Smooth muscle cell (in vitro differentiated cells): ENCODE measurements at regions not wholly inside any gene's neighbourhood (a gene's known extent, or its start where the extent isn't known, plus 50 kb on each side); places are given as distances from the start of the nearest gene placed in this dataset.

Experiments
- DNase-seq: peaks from one replicate; lab custom pipeline; 2025; ENCODE audit not compliant: unreplicated experiment; lab: John Stamatoyannopoulos, UW
- H2AFZ ChIP-seq: fragments of 200-600 bp; sonication (generic); 2 replicates; pipeline ENCODE4 v1.6.0; 2016; ENCODE audit warnings: antibody characterized with exemption, low read depth, mild to moderate bottlenecking
- H3F3A ChIP-seq: fragments of 200-600 bp; sonication (generic); 2 replicates; pipeline ENCODE4 v1.6.0; 2017; ENCODE audit warnings: antibody characterized with exemption, low read depth
- H3K27ac ChIP-seq: fragments of 200-600 bp; sonication (generic); 2 replicates; pipeline ENCODE4 v1.5.1; 2016; ENCODE audit warnings: low read depth, mild to moderate bottlenecking
- H3K27me3 ChIP-seq: fragments of 200-600 bp; sonication (generic); 2 replicates; pipeline ENCODE4 v1.6.1; 2016; ENCODE audit warnings: low read depth, mild to moderate bottlenecking
- H3K36me3 ChIP-seq: fragments of 200-600 bp; sonication (generic); 2 replicates; pipeline ENCODE4 v1.5.1; 2016; ENCODE audit warnings: low read depth
- H3K4me1 ChIP-seq: fragments of 200-600 bp; sonication (generic); 2 replicates; pipeline ENCODE4 v1.5.1; 2016; ENCODE audit warnings: low read depth
- H3K4me2 ChIP-seq: fragments of 200-600 bp; sonication (generic); 2 replicates; pipeline ENCODE4 v1.6.0; 2016; ENCODE audit warnings: mild to moderate bottlenecking
- H3K4me3 ChIP-seq: fragments of 200-600 bp; sonication (generic); 2 replicates; pipeline ENCODE4 v1.5.1; 2016; ENCODE audit warnings: mild to moderate bottlenecking
- H3K79me2 ChIP-seq: fragments of 200-600 bp; sonication (generic); 2 replicates; pipeline ENCODE4 v1.6.0; 2016; ENCODE audit warnings: low read depth, mild to moderate bottlenecking
- H3K9ac ChIP-seq: fragments of 200-600 bp; sonication (generic); 2 replicates; pipeline ENCODE4 v1.6.0; 2016; ENCODE audit warnings: low read depth
- H3K9me3 ChIP-seq: fragments of 200-600 bp; sonication (generic); replicated peaks from 2 replicates; pipeline ENCODE4 v1.5.1; 2016; ENCODE audit warnings: low read depth
- H4K20me1 ChIP-seq: fragments of 200-600 bp; sonication (generic); 2 replicates; pipeline ENCODE4 v1.6.0; 2016; ENCODE audit warnings: low read depth
- WGBS: methylation state at CpG from one replicate; pipeline ENCODE4 v1.1.7; 2016; ENCODE audit warnings: low lambda C conversion rate; 5-methylcytosine and 5-hydroxymethylcytosine counted together
- TF ChIP-seq, protein P1 (sequence below): fragments of 200-600 bp; sonication (generic); IDR thresholded peaks from 2 replicates; pipeline ENCODE4 v1.5.1; 2017; ENCODE audit warnings: borderline replicate concordance, mild to moderate bottlenecking, antibody characterized with exemption; ENCODE audit not compliant: insufficient read depth, poor library complexity, severe bottlenecking

GRCh38 chr2:120406566-120406965, 60.6 kb downstream of the INHBB start:
- no peaks in the 10 kb centered on the region for H3K4me1 ChIP-seq
- H2AFZ ChIP-seq, result no peak overlapping the region
- H3F3A ChIP-seq, result no peaks in the 10 kb centered on the region
- H3K4me3 ChIP-seq, result no peak overlapping the region
- TF ChIP-seq, protein P1, sequence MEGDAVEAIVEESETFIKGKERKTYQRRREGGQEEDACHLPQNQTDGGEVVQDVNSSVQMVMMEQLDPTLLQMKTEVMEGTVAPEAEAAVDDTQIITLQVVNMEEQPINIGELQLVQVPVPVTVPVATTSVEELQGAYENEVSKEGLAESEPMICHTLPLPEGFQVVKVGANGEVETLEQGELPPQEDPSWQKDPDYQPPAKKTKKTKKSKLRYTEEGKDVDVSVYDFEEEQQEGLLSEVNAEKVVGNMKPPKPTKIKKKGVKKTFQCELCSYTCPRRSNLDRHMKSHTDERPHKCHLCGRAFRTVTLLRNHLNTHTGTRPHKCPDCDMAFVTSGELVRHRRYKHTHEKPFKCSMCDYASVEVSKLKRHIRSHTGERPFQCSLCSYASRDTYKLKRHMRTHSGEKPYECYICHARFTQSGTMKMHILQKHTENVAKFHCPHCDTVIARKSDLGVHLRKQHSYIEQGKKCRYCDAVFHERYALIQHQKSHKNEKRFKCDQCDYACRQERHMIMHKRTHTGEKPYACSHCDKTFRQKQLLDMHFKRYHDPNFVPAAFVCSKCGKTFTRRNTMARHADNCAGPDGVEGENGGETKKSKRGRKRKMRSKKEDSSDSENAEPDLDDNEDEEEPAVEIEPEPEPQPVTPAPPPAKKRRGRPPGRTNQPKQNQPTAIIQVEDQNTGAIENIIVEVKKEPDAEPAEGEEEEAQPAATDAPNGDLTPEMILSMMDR, result no peak
- H3K4me2 ChIP-seq, result no peak overlapping the region
- 88% methylated on average over 9 of the region's 9 CpGs for WGBS
- H3K9me3 ChIP-seq, result peaks cover 3% of the 10 kb centered on the region
- no peaks in the 10 kb centered on the region for H3K79me2 ChIP-seq
- H3K27ac ChIP-seq, result no peak overlapping the region
- H3K9ac ChIP-seq, result no peak overlapping the region
- no peaks in the 10 kb centered on the region for H4K20me1 ChIP-seq
- no peak for DNase-seq
- no peaks in the 10 kb centered on the region for H3K36me3 ChIP-seq
- no peaks in the 10 kb centered on the region for H3K27me3 ChIP-seq

- Histone ChIP-seq H3K9ac (no peak overlapping the region), H3K4me2 (no peak overlapping the region), H3K79me2 (no peaks in the 10 kb centered on the region), H3K4me3 (no peak overlapping the region), H4K20me1 (no peaks in the 10 kb centered on the region), H3K36me3 (no peaks in the 10 kb centered on the region), H3K27me3 (no peaks in the 10 kb centered on the region), H3K9me3 (peaks cover 3% of the 10 kb centered on the region), H3K4me1 (no peaks in the 10 kb centered on the region), H3K27ac (no peak overlapping the region), H2AFZ (no peak overlapping the region), H3F3A (no peaks in the 10 kb centered on the region)
- 74% methylated on average over 3 of the region's 3 CpGs for WGBS
- no peak for DNase-seq
- TF ChIP-seq, protein P1, result no peak
Measured at GRCh38 chr2:120410487-120410886, 64.6 kb downstream of the INHBB start.

- Histone ChIP-seq H3K9me3 (no peaks in the 10 kb centered on the region), H3K27ac (no peak overlapping the region), H4K20me1 (no peaks in the 10 kb centered on the region), H3F3A (no peaks in the 10 kb centered on the region), H3K4me2 (no peak overlapping the region), H3K36me3 (no peaks in the 10 kb centered on the region), H3K79me2 (no peaks in the 10 kb centered on the region), H3K4me1 (no peaks in the 10 kb centered on the region), H2AFZ (no peak overlapping the region), H3K4me3 (no peak overlapping the region), H3K9ac (no peak overlapping the region), H3K27me3 (peaks cover 12% of the 10 kb centered on the region)
- no peak for DNase-seq
- TF ChIP-seq, protein P1, result no peak
- WGBS, result 100% methylated on average over 1 of the region's 1 CpG
Measured at GRCh38 chr2:120415060-120415459, 69.1 kb downstream of the INHBB start.

- DNase-seq, result no peak
- H3K79me2 ChIP-seq, result no peaks in the 10 kb centered on the region
- no peak overlapping the region for H3K4me2 ChIP-seq
- no peak overlapping the region for H3K4me3 ChIP-seq
- H3K9ac ChIP-seq, result no peak overlapping the region
- H4K20me1 ChIP-seq, result no peaks in the 10 kb centered on the region
- H2AFZ ChIP-seq, result no peak overlapping the region
- TF ChIP-seq, protein P1, result no peak
- H3F3A ChIP-seq, result no peaks in the 10 kb centered on the region
- no peaks in the 10 kb centered on the region for H3K4me1 ChIP-seq
- H3K9me3 ChIP-seq, result no peaks in the 10 kb centered on the region
- H3K36me3 ChIP-seq, result no peaks in the 10 kb centered on the region
- H3K27me3 ChIP-seq, result peaks cover 12% of the 10 kb centered on the region
- H3K27ac ChIP-seq, result no peak overlapping the region
- 88% methylated on average over 13 of the region's 13 CpGs for WGBS
Measured at GRCh38 chr2:120415728-120416509, 70.0 kb downstream of the INHBB start.
